ENCODE measurements at regions not wholly inside any gene's neighbourhood (a gene's known extent, or its start where the extent isn't known, plus 50 kb on each side); places are given as distances from the start of the nearest gene placed in this dataset.

DNA sequence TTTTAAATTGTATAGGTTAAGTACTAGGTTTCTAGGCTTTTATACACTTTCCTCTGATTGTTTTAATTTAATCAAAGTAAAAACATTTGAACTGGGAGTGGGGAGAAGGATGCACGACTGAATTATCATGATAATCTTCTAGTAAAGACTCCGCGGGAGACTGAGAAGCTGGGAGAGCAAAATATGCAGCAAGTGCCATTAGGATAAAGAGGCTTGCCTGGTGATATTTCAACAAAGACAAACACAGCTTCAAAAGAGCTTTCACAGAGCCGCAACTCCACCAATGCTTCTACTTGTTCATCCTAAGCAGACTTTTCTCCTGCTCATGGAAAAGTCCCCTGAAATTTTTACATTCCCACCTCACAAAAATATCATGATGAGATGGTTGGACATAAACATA is 239.0 kb upstream of the PTBP2 start:
- H3K4me1 Mint-ChIP-seq (ENCODE audit: low read depth) = no peaks in the 10 kb centered on the region
- no peaks in the 10 kb centered on the region for H3K27me3 Mint-ChIP-seq (ENCODE audit: low read depth)
- DNase-seq = no peak
- H3K4me3 Mint-ChIP-seq = no peak overlapping the region
- H3K36me3 Mint-ChIP-seq (ENCODE audit: low read depth) = no peaks in the 10 kb centered on the region
- intact Hi-C loops (cut with micrococcal nuclease) = no loop called here
- CTCF ChIA-PET = no interaction called here
- H3K9me3 Mint-ChIP-seq = no peaks in the 10 kb centered on the region
- no peak overlapping the region for H3K27ac Mint-ChIP-seq

DNA sequence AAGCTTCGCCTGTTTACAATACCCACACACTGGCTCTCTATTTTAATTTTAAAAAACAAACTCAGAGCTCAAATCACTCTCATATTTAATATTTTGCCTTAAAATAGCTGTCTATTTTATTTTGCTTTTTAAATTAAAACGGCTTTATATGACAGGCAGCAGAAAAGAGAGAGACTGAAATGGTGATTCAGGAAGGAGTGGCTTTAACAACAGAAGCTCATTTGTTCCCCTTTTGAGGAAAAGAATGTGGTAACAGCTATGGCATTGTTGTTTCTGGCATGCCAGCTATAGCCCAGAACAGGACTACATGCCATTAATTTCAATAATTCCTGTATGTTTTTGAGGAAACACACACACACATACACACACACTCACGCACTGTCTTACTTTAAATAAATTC is 234.2 kb upstream of the PTBP2 start:
- CTCF ChIA-PET = no interaction called here
- intact Hi-C loops (cut with micrococcal nuclease) = no loop called here
- Mint-ChIP-seq H3K4me1 (ENCODE audit: low read depth) (no peaks in the 10 kb centered on the region), H3K4me3 (no peak overlapping the region), H3K36me3 (ENCODE audit: low read depth) (no peaks in the 10 kb centered on the region), H3K27ac (no peak overlapping the region), H3K27me3 (ENCODE audit: low read depth) (no peaks in the 10 kb centered on the region), H3K9me3 (no peaks in the 10 kb centered on the region)
- DNase-seq = no peak

DNA sequence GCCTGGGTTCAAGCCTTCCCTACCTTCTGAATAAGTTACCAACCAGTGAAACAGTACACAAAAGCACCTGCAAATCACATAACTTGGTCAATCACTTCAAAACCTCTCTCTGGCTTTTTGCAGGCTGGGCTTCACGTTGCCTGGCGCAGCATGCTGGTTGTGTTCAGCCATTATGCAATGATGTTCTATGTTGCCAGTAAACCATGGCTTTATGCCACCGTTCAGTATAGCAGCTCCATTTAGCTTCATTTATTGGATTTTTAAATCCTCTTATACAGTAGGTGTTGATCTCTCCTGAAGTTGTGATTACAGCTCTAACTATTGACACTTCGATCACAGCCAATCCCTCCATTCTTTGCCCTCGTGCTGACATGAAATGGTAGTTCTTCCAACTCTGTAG is 233.6 kb upstream of the PTBP2 start:
- Mint-ChIP-seq H3K4me1 (ENCODE audit: low read depth) (no peaks in the 10 kb centered on the region), H3K36me3 (ENCODE audit: low read depth) (no peaks in the 10 kb centered on the region), H3K27ac (no peak overlapping the region), H3K4me3 (no peak overlapping the region), H3K27me3 (ENCODE audit: low read depth) (no peaks in the 10 kb centered on the region), H3K9me3 (no peaks in the 10 kb centered on the region)
- no peak for DNase-seq
- intact Hi-C loops (cut with micrococcal nuclease) = no loop called here
- CTCF ChIA-PET = no interaction called here

DNA sequence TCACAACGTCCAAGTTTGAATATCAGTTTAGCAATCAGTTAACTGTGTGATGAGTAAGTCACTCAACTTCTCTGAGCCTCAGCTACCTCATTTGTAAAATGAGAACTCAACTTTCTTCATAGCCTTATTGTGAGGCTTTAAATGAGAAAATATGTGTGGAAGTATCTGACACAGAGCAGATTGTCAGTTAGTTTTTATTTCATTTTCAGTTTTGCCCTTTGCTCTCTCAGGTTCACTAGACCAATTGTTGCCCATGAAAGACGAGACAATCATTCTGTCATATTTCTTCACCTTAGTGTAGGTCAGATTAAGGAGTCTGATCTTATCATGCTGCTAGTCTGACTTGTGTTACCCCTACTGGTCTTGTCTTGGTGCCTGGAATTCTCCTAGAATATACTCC is 232.8 kb upstream of the PTBP2 start:
- no peaks in the 10 kb centered on the region for H3K9me3 Mint-ChIP-seq
- no peak for DNase-seq
- H3K4me3 Mint-ChIP-seq = no peak overlapping the region
- H3K27me3 Mint-ChIP-seq (ENCODE audit: low read depth) = no peaks in the 10 kb centered on the region
- H3K4me1 Mint-ChIP-seq (ENCODE audit: low read depth) = no peaks in the 10 kb centered on the region
- H3K27ac Mint-ChIP-seq = no peak overlapping the region
- intact Hi-C loops (cut with micrococcal nuclease) = no loop called here
- no peaks in the 10 kb centered on the region for H3K36me3 Mint-ChIP-seq (ENCODE audit: low read depth)
- CTCF ChIA-PET = no interaction called here

DNA sequence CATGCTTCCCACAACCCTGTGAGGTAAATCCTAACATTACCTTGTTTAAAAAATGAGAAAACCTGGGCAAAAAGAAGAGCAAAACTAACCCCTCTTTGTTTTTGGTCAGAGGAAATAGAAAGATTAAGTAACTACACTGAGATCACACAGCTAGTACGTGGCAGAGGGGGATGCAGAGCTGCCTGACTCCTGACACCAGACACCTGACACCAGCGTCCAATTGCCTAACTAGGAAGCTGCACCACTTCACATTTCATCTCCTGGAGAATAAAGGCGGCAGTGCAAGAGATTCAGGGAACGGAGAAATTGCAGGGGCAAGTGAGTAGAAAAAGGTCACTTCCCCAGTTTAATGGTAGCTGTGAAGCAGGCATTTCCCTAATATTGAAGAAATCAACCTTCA is 229.3 kb upstream of the PTBP2 start:
- Mint-ChIP-seq H3K27ac (no peak overlapping the region), H3K36me3 (ENCODE audit: low read depth) (no peaks in the 10 kb centered on the region), H3K27me3 (ENCODE audit: low read depth) (peaks cover 3% of the 10 kb centered on the region), H3K4me3 (no peak overlapping the region), H3K9me3 (no peaks in the 10 kb centered on the region), H3K4me1 (ENCODE audit: low read depth) (no peaks in the 10 kb centered on the region)
- CTCF ChIA-PET = no interaction called here
- intact Hi-C loops (cut with micrococcal nuclease) = no loop called here
- no peak for DNase-seq

DNA sequence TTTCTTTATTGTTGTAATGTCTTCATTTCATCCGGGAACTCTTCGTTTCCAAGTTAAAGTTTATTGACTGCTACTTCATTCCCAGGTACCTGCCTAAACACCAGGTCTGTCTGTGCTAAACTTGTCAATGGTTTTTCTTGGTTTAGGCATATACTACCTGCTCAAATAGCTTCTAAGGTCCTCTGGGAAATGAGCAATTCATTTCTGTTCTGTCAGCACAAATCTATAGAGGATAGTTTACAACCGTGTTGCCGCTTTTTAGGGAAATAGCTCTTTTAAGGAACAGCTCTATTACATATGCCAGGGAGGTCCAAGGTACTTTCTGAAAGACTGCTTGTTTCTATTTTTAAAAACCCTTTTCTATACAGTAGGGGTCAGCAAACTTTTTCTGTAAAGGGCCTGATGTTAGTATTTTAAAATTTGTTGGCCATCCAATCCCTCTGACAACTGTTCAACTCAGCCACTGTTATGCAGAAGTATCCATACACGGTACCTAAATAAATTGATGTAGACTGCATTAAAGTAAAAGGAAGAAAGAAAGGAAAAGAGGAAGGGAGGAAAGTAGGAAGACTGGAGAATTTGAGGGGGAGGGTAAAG is 222.7 kb upstream of the PTBP2 start:
- H3K27me3 Mint-ChIP-seq (ENCODE audit: low read depth) = peaks cover 3% of the 10 kb centered on the region
- no peaks in the 10 kb centered on the region for H3K9me3 Mint-ChIP-seq
- CTCF ChIA-PET = interaction anchor here (0.5 kb wide), 1 partner anchor 46 kb away, joined by 8 read pairs; no protein-coding TSS in a partner anchor
- no peak overlapping the region for H3K27ac Mint-ChIP-seq
- no peaks in the 10 kb centered on the region for H3K4me1 Mint-ChIP-seq (ENCODE audit: low read depth)
- H3K4me3 Mint-ChIP-seq = no peak overlapping the region
- intact Hi-C loops (cut with micrococcal nuclease) = no loop called here
- H3K36me3 Mint-ChIP-seq (ENCODE audit: low read depth) = no peaks in the 10 kb centered on the region
- no peak for DNase-seq

DNA sequence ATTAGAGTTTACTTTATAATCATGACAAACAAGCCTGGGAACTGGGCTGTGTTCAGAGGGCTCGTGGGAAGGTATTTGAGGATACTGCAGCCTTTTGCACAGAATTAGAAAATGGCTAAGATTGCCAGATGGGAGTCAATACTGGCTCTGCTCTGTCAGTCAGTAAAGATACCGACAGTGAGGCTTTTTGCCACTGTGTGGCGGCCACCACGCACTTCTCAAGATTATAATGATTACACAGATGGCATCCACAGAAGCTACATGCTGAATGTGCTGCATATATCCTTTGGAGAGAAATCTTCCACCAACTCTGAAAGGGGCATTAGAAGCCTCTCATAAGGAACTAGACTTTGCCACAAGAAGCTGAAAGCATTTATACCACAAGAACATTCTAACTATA is 213.4 kb upstream of the PTBP2 start:
- intact Hi-C loops (cut with micrococcal nuclease) = no loop called here

DNA sequence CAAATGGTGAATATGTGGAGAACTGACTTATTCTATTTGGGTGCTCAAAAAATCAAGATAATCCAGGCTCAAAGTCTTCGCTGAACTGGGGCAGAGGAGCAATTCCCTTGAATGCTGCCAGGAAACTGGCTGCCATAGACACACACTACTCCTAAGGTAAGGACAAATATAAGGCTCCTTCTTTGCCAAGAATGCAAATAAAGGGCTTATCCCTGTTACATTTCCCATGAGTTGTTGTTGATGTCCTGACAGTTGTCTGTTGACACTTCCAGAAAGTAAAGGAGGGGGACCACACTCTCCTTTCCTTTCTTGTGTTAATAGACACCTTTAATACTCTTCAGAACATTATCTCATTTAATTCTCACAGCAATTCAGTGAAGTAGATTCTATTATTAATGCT is 212.2 kb upstream of the PTBP2 start:
- intact Hi-C loops (cut with micrococcal nuclease) = no loop called here
- Mint-ChIP-seq H3K4me1 (ENCODE audit: low read depth) (no peaks in the 10 kb centered on the region), H3K27me3 (ENCODE audit: low read depth) (peaks cover 4% of the 10 kb centered on the region), H3K27ac (no peak overlapping the region), H3K4me3 (no peak overlapping the region), H3K36me3 (ENCODE audit: low read depth) (no peaks in the 10 kb centered on the region), H3K9me3 (no peaks in the 10 kb centered on the region)
- no peak for DNase-seq
- CTCF ChIA-PET = no interaction called here

More for the DNA sequence above, 213.4 kb upstream of the PTBP2 start:
- Mint-ChIP-seq H3K9me3 (no peaks in the 10 kb centered on the region), H3K27ac (no peak overlapping the region), H3K4me3 (no peak overlapping the region), H3K4me1 (ENCODE audit: low read depth) (no peaks in the 10 kb centered on the region), H3K27me3 (ENCODE audit: low read depth) (peaks cover 4% of the 10 kb centered on the region), H3K36me3 (ENCODE audit: low read depth) (no peaks in the 10 kb centered on the region)
- CTCF ChIA-PET = no interaction called here
- no peak for DNase-seq

DNA sequence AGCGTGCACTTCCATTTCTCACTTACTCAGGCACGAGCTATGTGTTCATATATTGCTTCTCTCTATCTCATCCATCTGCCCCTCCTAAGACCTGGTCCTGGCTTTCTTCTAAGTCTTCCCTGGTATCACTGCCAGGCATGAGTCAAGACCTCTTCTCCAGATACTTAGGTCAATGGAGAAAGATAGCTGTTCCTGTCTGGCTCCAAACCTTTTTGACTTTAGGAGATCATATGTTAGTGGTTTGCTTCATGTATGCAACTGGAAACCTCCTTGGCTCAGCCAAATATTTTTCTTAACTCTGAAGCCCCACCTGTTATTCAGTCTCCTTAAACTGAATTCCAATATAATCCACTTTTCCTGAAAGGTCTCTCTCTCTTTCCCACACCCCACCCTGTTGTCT is 211.6 kb upstream of the PTBP2 start:
- no peaks in the 10 kb centered on the region for H3K9me3 Mint-ChIP-seq
- no peak overlapping the region for H3K4me3 Mint-ChIP-seq

DNA sequence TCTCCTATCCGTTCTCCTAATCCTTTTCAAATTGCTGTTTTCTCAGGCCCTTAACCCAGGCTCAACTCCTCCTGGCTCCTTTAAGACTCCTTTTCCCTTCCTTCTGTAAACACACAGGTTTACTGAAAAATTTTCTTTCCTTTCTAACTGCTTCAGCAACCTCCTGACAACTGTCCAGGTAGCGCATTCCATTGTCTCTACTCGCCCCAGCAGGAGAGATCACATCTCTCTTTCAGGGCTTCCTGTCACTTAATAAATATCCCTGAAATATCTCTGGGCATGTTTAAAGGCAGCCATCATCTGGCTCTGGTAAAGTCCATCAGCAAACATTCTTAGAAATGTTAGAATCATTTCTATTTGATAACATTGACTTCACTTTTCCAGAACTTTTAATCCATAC is 211.2 kb upstream of the PTBP2 start:
- no peaks in the 10 kb centered on the region for H3K9me3 Mint-ChIP-seq
- intact Hi-C loops (cut with micrococcal nuclease) = no loop called here
- no peaks in the 10 kb centered on the region for H3K4me1 Mint-ChIP-seq (ENCODE audit: low read depth)
- DNase-seq = no peak
- peaks cover 4% of the 10 kb centered on the region for H3K27me3 Mint-ChIP-seq (ENCODE audit: low read depth)
- no peak overlapping the region for H3K27ac Mint-ChIP-seq
- CTCF ChIA-PET = no interaction called here
- no peaks in the 10 kb centered on the region for H3K36me3 Mint-ChIP-seq (ENCODE audit: low read depth)
- H3K4me3 Mint-ChIP-seq = no peak overlapping the region

More for the DNA sequence above, 211.6 kb upstream of the PTBP2 start:
- Mint-ChIP-seq H3K4me1 (ENCODE audit: low read depth) (no peaks in the 10 kb centered on the region), H3K27me3 (ENCODE audit: low read depth) (peaks cover 4% of the 10 kb centered on the region), H3K27ac (no peak overlapping the region), H3K36me3 (ENCODE audit: low read depth) (no peaks in the 10 kb centered on the region)
- DNase-seq = no peak
- intact Hi-C loops (cut with micrococcal nuclease) = no loop called here
- CTCF ChIA-PET = no interaction called here

DNA sequence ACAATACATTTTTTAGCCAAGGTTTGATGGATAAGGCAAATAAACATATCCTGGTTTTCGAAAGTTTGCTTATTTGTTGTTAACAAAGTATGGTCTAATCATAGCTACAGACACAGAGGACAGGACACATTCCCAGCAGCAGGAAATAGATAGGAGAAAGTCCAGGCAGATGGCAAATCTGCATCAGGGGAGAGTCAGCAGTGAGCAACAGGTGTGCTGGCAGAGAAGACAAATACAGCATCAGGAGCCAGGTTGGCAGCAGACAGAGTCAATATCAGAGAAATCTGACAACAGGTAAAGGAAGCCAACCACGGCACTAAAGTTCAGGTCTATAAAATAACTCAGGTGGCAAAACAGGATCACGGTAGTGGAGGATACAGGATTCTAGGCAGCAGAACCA is 210.7 kb upstream of the PTBP2 start:
- no peak for DNase-seq
- Mint-ChIP-seq H3K27ac (no peak overlapping the region), H3K4me3 (no peak overlapping the region), H3K9me3 (no peaks in the 10 kb centered on the region), H3K4me1 (ENCODE audit: low read depth) (no peaks in the 10 kb centered on the region), H3K36me3 (ENCODE audit: low read depth) (no peaks in the 10 kb centered on the region), H3K27me3 (ENCODE audit: low read depth) (peaks cover 4% of the 10 kb centered on the region)
- intact Hi-C loops (cut with micrococcal nuclease) = no loop called here
- CTCF ChIA-PET = no interaction called here

DNA sequence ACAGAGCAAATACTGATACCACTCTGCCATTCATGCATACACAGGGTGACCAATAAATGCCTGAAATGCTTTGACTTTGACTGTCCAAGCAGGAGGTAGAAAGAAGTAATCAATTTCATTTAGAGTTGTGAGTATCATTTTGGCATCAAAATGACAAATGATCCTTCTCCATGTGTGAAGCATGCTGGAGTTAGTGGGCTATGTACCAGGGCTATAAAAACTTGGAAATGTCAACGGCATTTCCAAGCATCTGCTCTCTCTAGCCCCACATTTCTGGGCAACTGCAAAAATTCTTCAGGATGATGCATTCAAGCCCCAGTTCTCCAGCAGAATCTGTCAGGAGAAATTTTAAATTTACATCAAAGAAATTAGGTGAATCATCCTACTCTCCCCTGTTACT is 208.4 kb upstream of the PTBP2 start:
- Mint-ChIP-seq H3K9me3 (no peaks in the 10 kb centered on the region), H3K36me3 (ENCODE audit: low read depth) (no peaks in the 10 kb centered on the region), H3K27me3 (ENCODE audit: low read depth) (no peaks in the 10 kb centered on the region), H3K27ac (no peak overlapping the region), H3K4me3 (no peak overlapping the region), H3K4me1 (ENCODE audit: low read depth) (no peaks in the 10 kb centered on the region)
- intact Hi-C loops (cut with micrococcal nuclease) = no loop called here
- DNase-seq = no peak
- CTCF ChIA-PET = no interaction called here

DNA sequence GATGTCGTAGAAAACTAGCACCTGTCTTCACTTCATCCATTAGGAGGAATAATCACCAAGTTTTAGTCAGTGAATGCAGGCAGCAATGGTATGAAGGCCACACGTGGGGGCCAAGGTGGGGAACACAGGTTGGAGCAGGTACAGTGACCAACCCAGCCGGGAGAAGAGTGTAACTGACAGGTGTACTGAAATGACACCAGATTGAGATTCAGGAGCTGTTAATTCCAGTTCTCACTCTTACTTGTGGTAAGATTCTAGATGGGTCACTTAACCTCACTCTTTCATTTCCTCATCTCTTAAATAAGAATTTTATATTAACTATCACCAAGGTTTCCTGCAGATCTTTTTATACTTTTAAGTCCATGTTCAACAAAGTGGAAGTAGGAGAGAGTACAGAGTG is 206.2 kb upstream of the PTBP2 start:
- Mint-ChIP-seq H3K27me3 (ENCODE audit: low read depth) (peaks cover under 1% of the 10 kb centered on the region), H3K4me1 (ENCODE audit: low read depth) (no peaks in the 10 kb centered on the region), H3K4me3 (no peak overlapping the region), H3K36me3 (ENCODE audit: low read depth) (no peaks in the 10 kb centered on the region), H3K9me3 (no peaks in the 10 kb centered on the region), H3K27ac (no peak overlapping the region)
- intact Hi-C loops (cut with micrococcal nuclease) = no loop called here
- no peak for DNase-seq
- CTCF ChIA-PET = no interaction called here

DNA sequence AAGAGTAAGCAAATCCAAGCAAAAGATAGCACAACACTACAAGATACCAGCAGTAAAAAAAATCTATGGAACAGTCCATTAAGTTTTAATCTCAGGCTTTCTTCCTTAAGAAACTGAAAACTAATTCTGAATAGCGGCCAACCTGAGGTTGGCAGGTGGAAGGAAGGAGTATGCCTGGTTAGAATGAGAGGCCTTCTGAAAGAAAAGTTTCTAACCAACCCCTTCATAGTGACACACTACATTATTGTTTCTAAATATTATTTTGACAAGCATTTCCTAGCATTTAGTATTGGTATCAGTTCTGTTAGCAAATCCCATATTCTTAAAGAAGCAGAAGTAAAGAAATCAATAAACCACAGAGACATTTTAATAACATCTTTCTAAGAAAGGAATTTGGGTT is 205.7 kb upstream of the PTBP2 start:
- Mint-ChIP-seq H3K4me1 (ENCODE audit: low read depth) (no peaks in the 10 kb centered on the region), H3K9me3 (no peaks in the 10 kb centered on the region), H3K36me3 (ENCODE audit: low read depth) (no peaks in the 10 kb centered on the region), H3K27ac (no peak overlapping the region), H3K27me3 (ENCODE audit: low read depth) (peaks cover 5% of the 10 kb centered on the region), H3K4me3 (no peak overlapping the region)
- intact Hi-C loops (cut with micrococcal nuclease) = no loop called here
- CTCF ChIA-PET = no interaction called here
- no peak for DNase-seq
